Activated CD8-positive, alpha-beta T cell treated with anti-CD3 and anti-CD28 coated beads, Interleukin-2, amount 10 ng/mL, durations not matched to agents 7 days and 5 days (primary cell): ENCODE measurements at regions not wholly inside any gene's neighbourhood (a gene's known extent, or its start where the extent isn't known, plus 50 kb on each side); places are given as distances from the start of the nearest gene placed in this dataset.
"Not testable (repeated sequence)": the region's sequence is repeated elsewhere in the genome, so short reads cannot be mapped to it uniquely, and the experiment has no call there.

Source experiments
- ATAC-seq: fragments of 150-1000 bp; cut with Tn5 transposase; one replicate; pipeline ENCODE4 v1.10.0; 2021; ENCODE audit warnings: moderate library complexity
- CTCF ChIA-PET: fragments of 350-600 bp; sonication (Branson Sonifier 250); formaldehyde crosslinking; loops from one replicate; lab custom pipeline; 2021; ENCODE audit warnings: antibody characterized with exemption; lab: Charles Lee
- POLR2A ChIA-PET: fragments of 350-600 bp; sonication (Branson Sonifier 250); formaldehyde crosslinking; loops from one replicate; lab custom pipeline; 2021; ENCODE audit warnings: antibody characterized with exemption; lab: Charles Lee
- DNase-seq: peaks from one replicate; pipeline ENCODE4 v3.0.0-alpha.2; 2020
- H3K27ac Mint-ChIP-seq: one replicate; pipeline ENCODE4 v1.8.0; 2021; ENCODE audit warnings: mild to moderate bottlenecking, mixed read lengths
- H3K27me3 Mint-ChIP-seq: one replicate; pipeline ENCODE4 v1.8.0; 2021; ENCODE audit warnings: low read depth, mixed read lengths
- H3K36me3 Mint-ChIP-seq: one replicate; pipeline ENCODE4 v1.8.0; 2021; ENCODE audit warnings: low read depth, mixed read lengths
- H3K4me1 Mint-ChIP-seq: one replicate; pipeline ENCODE4 v1.8.0; 2021; ENCODE audit warnings: low read depth, mixed read lengths
- H3K4me3 Mint-ChIP-seq: one replicate; pipeline ENCODE4 v1.8.0; 2021; ENCODE audit warnings: mild to moderate bottlenecking, mixed read lengths
- H3K9me3 Mint-ChIP-seq: one replicate; pipeline ENCODE4 v1.8.0; 2022; ENCODE audit warnings: mixed read lengths; ENCODE audit not compliant: insufficient read depth

- no peaks in the 10 kb centered on the region for H3K27me3 Mint-ChIP-seq
- H3K4me3 Mint-ChIP-seq, result no peak overlapping the region
- no peaks in the 10 kb centered on the region for H3K4me1 Mint-ChIP-seq
- no peak for DNase-seq
- ChIA-PET CTCF (no interaction called here), POLR2A (no interaction called here)
- H3K9me3 Mint-ChIP-seq, result no peaks in the 10 kb centered on the region
- no peak overlapping the region for H3K27ac Mint-ChIP-seq
- no peak for ATAC-seq
- H3K36me3 Mint-ChIP-seq, result no peaks in the 10 kb centered on the region
These were observed 220.7 kb downstream of the TACR3 start for GRCh38 chr4:103499094-103499493.

GRCh38 chr4:103498161-103499070 is 221.4 kb downstream of the TACR3 start:
- Mint-ChIP-seq H3K27ac (no peak overlapping the region), H3K4me1 (no peaks in the 10 kb centered on the region)
- ATAC-seq, result no peak

GRCh38 chr4:103497692-103498091 is 222.1 kb downstream of the TACR3 start:
- Mint-ChIP-seq H3K9me3 (no peaks in the 10 kb centered on the region), H3K4me1 (no peaks in the 10 kb centered on the region), H3K27ac (no peak overlapping the region), H3K27me3 (no peaks in the 10 kb centered on the region), H3K4me3 (no peak overlapping the region), H3K36me3 (no peaks in the 10 kb centered on the region)
- DNase-seq (no peak), ATAC-seq (no peak)
- POLR2A ChIA-PET, result no interaction called here
- CTCF ChIA-PET, result no interaction called here

More at GRCh38 chr4:103498161-103499070, 221.4 kb downstream of the TACR3 start:
- no peak for DNase-seq
- no peaks in the 10 kb centered on the region for H3K27me3 Mint-ChIP-seq
- CTCF ChIA-PET, result no interaction called here
- H3K36me3 Mint-ChIP-seq, result no peaks in the 10 kb centered on the region
- POLR2A ChIA-PET, result no interaction called here
- no peak overlapping the region for H3K4me3 Mint-ChIP-seq
- H3K9me3 Mint-ChIP-seq, result no peaks in the 10 kb centered on the region

GRCh38 chr4:103496800-103497199 is 223.0 kb downstream of the TACR3 start:
- POLR2A ChIA-PET, result no interaction called here
- Mint-ChIP-seq H3K4me1 (no peaks in the 10 kb centered on the region), H3K36me3 (no peaks in the 10 kb centered on the region), H3K27me3 (no peaks in the 10 kb centered on the region), H3K4me3 (no peak overlapping the region), H3K27ac (no peak overlapping the region), H3K9me3 (no peaks in the 10 kb centered on the region)
- ATAC-seq, result no peak
- CTCF ChIA-PET, result no interaction called here
- DNase-seq, result no peak

- ATAC-seq, result no peak
- H3K4me1 Mint-ChIP-seq, result no peaks in the 10 kb centered on the region
- no peak for DNase-seq
- H3K27me3 Mint-ChIP-seq, result no peaks in the 10 kb centered on the region
- no peak overlapping the region for H3K4me3 Mint-ChIP-seq
- H3K27ac Mint-ChIP-seq, result no peak overlapping the region
- no peaks in the 10 kb centered on the region for H3K9me3 Mint-ChIP-seq
- CTCF ChIA-PET, result no interaction called here
- POLR2A ChIA-PET, result no interaction called here
- no peaks in the 10 kb centered on the region for H3K36me3 Mint-ChIP-seq
These were observed 226.2 kb downstream of the TACR3 start for GRCh38 chr4:103493450-103494159.

GRCh38 chr4:103485296-103485695 is 234.5 kb downstream of the TACR3 start:
- H3K4me3 Mint-ChIP-seq, H3K9me3 Mint-ChIP-seq, H3K36me3 Mint-ChIP-seq, ATAC-seq, H3K27me3 Mint-ChIP-seq, POLR2A ChIA-PET, DNase-seq, H3K27ac Mint-ChIP-seq, CTCF ChIA-PET, H3K4me1 Mint-ChIP-seq: not testable (repeated sequence)

- Mint-ChIP-seq H3K4me1 (no peaks in the 10 kb centered on the region), H3K27me3 (no peaks in the 10 kb centered on the region), H3K27ac (no peak overlapping the region), H3K36me3 (no peaks in the 10 kb centered on the region), H3K9me3 (no peaks in the 10 kb centered on the region), H3K4me3 (no peak overlapping the region)
- ATAC-seq (no peak), DNase-seq (no peak)
- ChIA-PET CTCF (no interaction called here), POLR2A (no interaction called here)
These were observed 235.3 kb downstream of the TACR3 start for GRCh38 chr4:103484521-103484920.

GRCh38 chr4:103482893-103483292 is 236.9 kb downstream of the TACR3 start:
- CTCF ChIA-PET, result no interaction called here
- H3K36me3 Mint-ChIP-seq, result no peaks in the 10 kb centered on the region
- H3K9me3 Mint-ChIP-seq, result no peaks in the 10 kb centered on the region

GRCh38 chr4:103482471-103482870 is 237.3 kb downstream of the TACR3 start:
- Mint-ChIP-seq H3K36me3 (no peaks in the 10 kb centered on the region), H3K4me3 (no peak overlapping the region), H3K9me3 (no peaks in the 10 kb centered on the region), H3K27ac (no peak overlapping the region), H3K27me3 (no peaks in the 10 kb centered on the region), H3K4me1 (no peaks in the 10 kb centered on the region)
- CTCF ChIA-PET, result no interaction called here
- POLR2A ChIA-PET, result no interaction called here
- DNase-seq (no peak), ATAC-seq (no peak)

More at GRCh38 chr4:103482893-103483292, 236.9 kb downstream of the TACR3 start:
- ATAC-seq (no peak), DNase-seq (no peak)
- Mint-ChIP-seq H3K27ac (no peak overlapping the region), H3K27me3 (no peaks in the 10 kb centered on the region), H3K4me1 (no peaks in the 10 kb centered on the region), H3K4me3 (no peak overlapping the region)
- POLR2A ChIA-PET, result no interaction called here

- Mint-ChIP-seq H3K9me3 (no peaks in the 10 kb centered on the region), H3K4me3 (no peak overlapping the region), H3K4me1 (no peaks in the 10 kb centered on the region), H3K27me3 (no peaks in the 10 kb centered on the region), H3K36me3 (no peaks in the 10 kb centered on the region), H3K27ac (no peak overlapping the region)
- DNase-seq (no peak), ATAC-seq (no peak)
- POLR2A ChIA-PET, result no interaction called here
- CTCF ChIA-PET, result no interaction called here
These were observed 241.1 kb downstream of the TACR3 start for GRCh38 chr4:103478734-103479133.

- no peaks in the 10 kb centered on the region for H3K4me1 Mint-ChIP-seq
- H3K9me3 Mint-ChIP-seq, result no peaks in the 10 kb centered on the region
- ATAC-seq, result no peak
- no peak overlapping the region for H3K27ac Mint-ChIP-seq
- no peaks in the 10 kb centered on the region for H3K36me3 Mint-ChIP-seq
- no peak overlapping the region for H3K4me3 Mint-ChIP-seq
- CTCF ChIA-PET, result no interaction called here
- POLR2A ChIA-PET, result no interaction called here
- no peaks in the 10 kb centered on the region for H3K27me3 Mint-ChIP-seq
- DNase-seq, result no peak
These were observed 241.6 kb downstream of the TACR3 start for GRCh38 chr4:103478210-103478609.

GRCh38 chr4:103457566-103457965 is 259.4 kb upstream of the CENPE start:
- H3K4me3 Mint-ChIP-seq, result no peak overlapping the region
- peaks cover 7% of the 10 kb centered on the region for H3K9me3 Mint-ChIP-seq
- no peaks in the 10 kb centered on the region for H3K4me1 Mint-ChIP-seq
- CTCF ChIA-PET, result no interaction called here
- H3K27ac Mint-ChIP-seq, result no peak overlapping the region
- no peaks in the 10 kb centered on the region for H3K27me3 Mint-ChIP-seq
- no peaks in the 10 kb centered on the region for H3K36me3 Mint-ChIP-seq
- ATAC-seq (no peak), DNase-seq (no peak)
- POLR2A ChIA-PET, result no interaction called here
